ENCODE measurements at regions not wholly inside any gene's neighbourhood (a gene's known extent, or its start where the extent isn't known, plus 50 kb on each side); places are given as distances from the start of the nearest gene placed in this dataset.

DNA sequence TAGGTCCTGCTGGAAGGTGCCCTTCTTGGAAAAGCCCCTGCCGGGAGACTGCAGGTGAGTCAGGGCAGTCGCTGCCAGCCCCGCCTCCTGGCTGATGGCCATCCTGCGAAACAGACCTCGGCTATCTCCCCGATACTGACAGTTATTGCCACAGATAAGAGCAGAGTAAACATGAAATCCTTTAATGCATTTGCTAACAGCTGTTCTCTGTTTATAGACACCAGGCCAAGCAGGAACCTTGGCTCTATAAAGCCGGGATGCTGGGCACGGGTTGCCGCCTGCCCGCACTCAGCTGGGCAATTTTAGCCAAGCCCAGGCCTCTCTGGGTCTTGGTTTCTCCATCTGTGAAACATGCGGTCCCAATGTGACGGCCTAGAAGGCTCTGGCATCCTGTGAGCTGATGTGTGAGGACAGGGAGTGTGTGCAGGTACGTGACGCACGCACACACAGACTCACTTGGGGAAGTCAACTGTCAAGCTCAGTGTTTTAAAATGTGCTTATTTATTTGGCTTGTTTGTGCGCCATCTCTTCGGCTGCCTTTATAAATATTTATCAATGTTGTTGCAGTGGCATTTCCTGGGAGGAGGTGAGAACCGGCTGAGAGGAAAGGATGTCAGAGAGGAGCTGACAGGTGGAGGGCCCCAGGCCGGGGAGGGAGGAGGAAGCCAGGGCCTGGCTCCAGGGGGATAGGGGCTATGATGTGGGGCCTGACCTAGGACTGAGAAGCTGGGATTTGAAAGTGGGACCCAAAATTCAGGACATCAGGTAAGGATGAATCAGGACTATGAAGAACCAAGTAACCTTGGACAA is 50.8 kb upstream of the PRR23E start:
- TF ChIP-seq, protein P1, sequence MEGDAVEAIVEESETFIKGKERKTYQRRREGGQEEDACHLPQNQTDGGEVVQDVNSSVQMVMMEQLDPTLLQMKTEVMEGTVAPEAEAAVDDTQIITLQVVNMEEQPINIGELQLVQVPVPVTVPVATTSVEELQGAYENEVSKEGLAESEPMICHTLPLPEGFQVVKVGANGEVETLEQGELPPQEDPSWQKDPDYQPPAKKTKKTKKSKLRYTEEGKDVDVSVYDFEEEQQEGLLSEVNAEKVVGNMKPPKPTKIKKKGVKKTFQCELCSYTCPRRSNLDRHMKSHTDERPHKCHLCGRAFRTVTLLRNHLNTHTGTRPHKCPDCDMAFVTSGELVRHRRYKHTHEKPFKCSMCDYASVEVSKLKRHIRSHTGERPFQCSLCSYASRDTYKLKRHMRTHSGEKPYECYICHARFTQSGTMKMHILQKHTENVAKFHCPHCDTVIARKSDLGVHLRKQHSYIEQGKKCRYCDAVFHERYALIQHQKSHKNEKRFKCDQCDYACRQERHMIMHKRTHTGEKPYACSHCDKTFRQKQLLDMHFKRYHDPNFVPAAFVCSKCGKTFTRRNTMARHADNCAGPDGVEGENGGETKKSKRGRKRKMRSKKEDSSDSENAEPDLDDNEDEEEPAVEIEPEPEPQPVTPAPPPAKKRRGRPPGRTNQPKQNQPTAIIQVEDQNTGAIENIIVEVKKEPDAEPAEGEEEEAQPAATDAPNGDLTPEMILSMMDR (IDR thresholded peaks at IDR 0.05): no peak
- TF ChIP-seq ZFX (IDR thresholded peaks at IDR 0.05; ENCODE audit: borderline replicate concordance): no peak
